GM04504 (cell line): ENCODE measurements at regions not wholly inside any gene's neighbourhood (a gene's known extent, or its start where the extent isn't known, plus 50 kb on each side); places are given as distances from the start of the nearest gene placed in this dataset.
A peak's percentile ranks its signal among the peaks of the same experiment; 100 is the strongest.
"Not testable (repeated sequence)": the region's sequence is repeated elsewhere in the genome, so short reads cannot be mapped to it uniquely, and the experiment has no call there.

Experiments used
- DNase-seq: peaks from one replicate; pipeline ENCODE4 v3.0.0-alpha.2; 2012; ENCODE audit warnings: low read depth

- no peak for DNase-seq
These were observed 58.5 kb downstream of the IGLL5 start for GRCh38 chr22:22946131-22946530.

GRCh38 chr22:22948651-22949571, 61.3 kb downstream of the IGLL5 start:
- no peak for DNase-seq

- no peak for DNase-seq
These were observed 62.3 kb downstream of the IGLL5 start for GRCh38 chr22:22949953-22950352.

GRCh38 chr22:22951035-22951434, 63.4 kb downstream of the IGLL5 start:
- DNase-seq = no peak

- DNase-seq = no peak
These were observed 65.1 kb downstream of the IGLL5 start for GRCh38 chr22:22952531-22953280.

- DNase-seq = no peak
These were observed 66.2 kb downstream of the IGLL5 start for GRCh38 chr22:22953791-22954190.

GRCh38 chr22:22954656-22955055, 67.0 kb downstream of the IGLL5 start:
- no peak for DNase-seq

- no peak for DNase-seq
These were observed 67.7 kb downstream of the IGLL5 start for GRCh38 chr22:22955276-22955798.

GRCh38 chr22:22955866-22956535, 68.4 kb downstream of the IGLL5 start:
- peak; percentile 28 for DNase-seq

GRCh38 chr22:22957090-22957489, 69.5 kb downstream of the IGLL5 start:
- DNase-seq = no peak

- DNase-seq = no peak
These were observed 71.0 kb downstream of the IGLL5 start for GRCh38 chr22:22958621-22959020.

GRCh38 chr22:22959147-22959827, 71.7 kb downstream of the IGLL5 start:
- peak; percentile 39 for DNase-seq

GRCh38 chr22:22960307-22960706, 72.7 kb downstream of the IGLL5 start:
- DNase-seq = no peak

- no peak for DNase-seq
These were observed 74.0 kb downstream of the IGLL5 start for GRCh38 chr22:22961574-22961973.

- DNase-seq = no peak
These were observed 80.8 kb downstream of the IGLL5 start for GRCh38 chr22:22968366-22968765.

- not testable (repeated sequence) for DNase-seq
These were observed 85.0 kb downstream of the IGLL5 start for GRCh38 chr22:22972605-22973004.

GRCh38 chr22:22973336-22973735, 85.7 kb downstream of the IGLL5 start:
- no peak for DNase-seq

GRCh38 chr22:22974156-22974555, 86.5 kb downstream of the IGLL5 start:
- no peak for DNase-seq

- no peak for DNase-seq
These were observed 87.4 kb downstream of the IGLL5 start for GRCh38 chr22:22974795-22975580.

- DNase-seq = no peak
These were observed 88.7 kb downstream of the IGLL5 start for GRCh38 chr22:22976033-22976922.
